ENCODE measurements at regions not wholly inside any gene's neighbourhood (a gene's known extent, or its start where the extent isn't known, plus 50 kb on each side); places are given as distances from the start of the nearest gene placed in this dataset.

GRCh38 chr15:96629511-96629910 lies 299.0 kb downstream of the NR2F2 start:
- H3K9me3 ChIP-seq (ENCODE audit: control insufficient read depth, insufficient read depth, low read depth, low read length), result no peaks in the 10 kb centered on the region
- no peaks in the 10 kb centered on the region for H3K36me3 ChIP-seq (ENCODE audit: control insufficient read depth in 2 of 2, insufficient read depth in 1 of 2, low read length in 2 of 2)
- CTCF ChIA-PET, result no interaction called here
- no peak overlapping the region for H3K4me3 ChIP-seq (ENCODE audit: low read depth, low read length)
- POLR2A ChIA-PET, result no interaction called here
- TF ChIP-seq ZNF626 (tag by site-specific recombination; IDR thresholded peaks at IDR 0.05), result no peak
- no peak overlapping the region for H3K27ac ChIP-seq (ENCODE audit: extremely low read depth, low read depth, low read length)
- no peaks in the 10 kb centered on the region for H3K4me1 ChIP-seq (ENCODE audit: control insufficient read depth, insufficient read depth, low read length)

DNA sequence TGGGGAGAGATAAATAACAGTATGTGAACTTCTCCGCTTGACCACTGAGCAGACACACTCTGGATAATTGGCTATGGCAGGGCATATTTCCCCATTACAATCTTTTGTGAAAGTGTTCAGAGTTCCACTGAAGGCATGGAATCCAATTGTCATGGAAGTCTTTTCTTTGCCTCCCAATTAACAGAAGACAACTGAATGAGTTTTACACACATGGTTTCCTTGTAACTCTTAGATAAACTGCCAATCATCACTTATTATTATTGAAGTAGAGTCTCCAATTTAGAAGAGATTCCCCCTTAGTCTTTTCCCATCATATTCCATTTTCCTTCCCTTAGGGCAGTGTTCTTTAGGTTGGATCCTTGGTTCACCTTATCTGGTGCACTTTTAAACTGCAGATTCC lies 308.3 kb downstream of the NR2F2 start:
- no peak overlapping the region for H3K4me3 ChIP-seq (ENCODE audit: low read depth, low read length)
- CTCF ChIA-PET, result no interaction called here
- POLR2A ChIA-PET, result no interaction called here
- no peak for TF ChIP-seq KLF10 (tag by site-specific recombination; IDR thresholded peaks at IDR 0.05)
- TF ChIP-seq, protein P1, sequence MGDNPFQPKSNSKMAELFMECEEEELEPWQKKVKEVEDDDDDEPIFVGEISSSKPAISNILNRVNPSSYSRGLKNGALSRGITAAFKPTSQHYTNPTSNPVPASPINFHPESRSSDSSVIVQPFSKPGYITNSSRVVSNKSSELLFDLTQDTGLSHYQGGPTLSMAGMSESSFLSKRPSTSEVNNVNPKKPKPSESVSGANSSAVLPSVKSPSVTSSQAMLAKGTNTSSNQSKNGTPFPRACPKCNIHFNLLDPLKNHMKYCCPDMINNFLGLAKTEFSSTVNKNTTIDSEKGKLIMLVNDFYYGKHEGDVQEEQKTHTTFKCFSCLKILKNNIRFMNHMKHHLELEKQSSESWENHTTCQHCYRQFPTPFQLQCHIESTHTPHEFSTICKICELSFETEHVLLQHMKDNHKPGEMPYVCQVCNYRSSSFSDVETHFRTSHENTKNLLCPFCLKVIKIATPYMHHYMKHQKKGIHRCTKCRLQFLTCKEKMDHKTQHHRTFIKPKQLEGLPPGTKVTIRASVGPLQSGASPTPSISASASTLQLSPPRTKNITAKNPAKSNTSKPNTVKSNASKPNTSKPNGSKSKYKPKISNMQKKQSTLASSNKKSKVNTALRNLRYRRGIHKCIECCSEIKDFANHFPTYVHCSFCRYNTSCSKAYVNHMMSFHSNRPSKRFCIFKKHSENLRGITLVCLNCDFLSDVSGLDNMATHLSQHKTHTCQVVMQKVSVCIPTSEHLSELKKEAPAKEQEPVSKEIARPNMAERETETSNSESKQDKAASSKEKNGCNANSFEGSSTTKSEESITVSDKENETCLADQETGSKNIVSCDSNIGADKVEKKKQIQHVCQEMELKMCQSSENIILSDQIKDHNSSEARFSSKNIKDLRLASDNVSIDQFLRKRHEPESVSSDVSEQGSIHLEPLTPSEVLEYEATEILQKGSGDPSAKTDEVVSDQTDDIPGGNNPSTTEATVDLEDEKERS (tag by site-specific recombination; IDR thresholded peaks at IDR 0.05), result no peak
- H3K36me3 ChIP-seq (ENCODE audit: control insufficient read depth in 2 of 2, insufficient read depth in 1 of 2, low read length in 2 of 2), result no peaks in the 10 kb centered on the region
- H3K4me1 ChIP-seq (ENCODE audit: control insufficient read depth, insufficient read depth, low read length), result no peaks in the 10 kb centered on the region
- H3K27ac ChIP-seq (ENCODE audit: extremely low read depth, low read depth, low read length), result no peak overlapping the region
- no peaks in the 10 kb centered on the region for H3K9me3 ChIP-seq (ENCODE audit: control insufficient read depth, insufficient read depth, low read depth, low read length)

DNA sequence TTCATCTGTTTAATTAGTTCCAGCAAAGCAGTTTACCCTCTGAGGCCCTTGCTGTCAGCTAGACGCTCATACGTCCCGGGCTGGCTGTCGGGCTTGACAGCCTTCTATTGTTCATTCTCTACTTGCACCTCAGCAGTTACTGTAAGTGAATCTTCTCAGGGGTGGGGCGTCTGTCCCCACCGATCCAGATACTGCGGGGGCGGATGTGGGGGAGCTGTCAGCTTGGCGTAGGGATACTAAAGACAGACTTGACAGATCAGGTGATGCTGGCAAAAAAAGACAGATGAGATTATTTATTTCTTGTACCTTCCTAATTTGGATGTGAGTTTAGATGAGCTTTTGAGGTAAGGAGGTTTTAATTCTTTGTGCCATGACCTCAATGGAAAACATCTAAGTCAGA lies 315.3 kb downstream of the NR2F2 start:
- peaks cover 6% of the 10 kb centered on the region for H3K4me1 ChIP-seq (ENCODE audit: control insufficient read depth, insufficient read depth, low read length)
- POLR2A ChIA-PET, result no interaction called here
- H3K27ac ChIP-seq (ENCODE audit: extremely low read depth, low read depth, low read length), result no peak overlapping the region
- no peaks in the 10 kb centered on the region for H3K36me3 ChIP-seq (ENCODE audit: control insufficient read depth in 2 of 2, insufficient read depth in 1 of 2, low read length in 2 of 2)
- no peaks in the 10 kb centered on the region for H3K9me3 ChIP-seq (ENCODE audit: control insufficient read depth, insufficient read depth, low read depth, low read length)
- CTCF ChIA-PET, result no interaction called here
- H3K4me3 ChIP-seq (ENCODE audit: low read depth, low read length), result no peak overlapping the region
- no peak for TF ChIP-seq ZNF843 (tag by site-specific recombination; IDR thresholded peaks at IDR 0.05)

DNA sequence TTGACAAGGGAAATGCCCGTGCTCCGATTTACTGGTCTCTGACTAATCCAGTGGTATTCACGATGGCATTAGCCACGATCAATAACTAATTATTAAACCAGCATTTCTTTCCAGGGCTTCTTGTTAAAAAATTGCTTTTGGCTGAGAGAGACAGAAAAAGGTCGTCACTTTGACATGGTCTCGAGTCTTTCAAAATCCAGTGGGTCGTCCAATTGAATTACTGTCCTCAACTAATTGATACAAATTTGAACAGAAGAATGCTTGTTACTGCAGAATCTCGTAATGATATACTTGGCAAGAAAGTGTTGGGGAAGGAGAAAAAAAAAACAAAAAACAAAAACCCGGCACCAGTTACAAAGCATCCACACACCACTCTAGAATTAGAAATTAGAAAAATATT lies 318.4 kb downstream of the NR2F2 start:
- no peak for TF ChIP-seq YY1 (tag by site-specific recombination; IDR thresholded peaks at IDR 0.05)
- no peak for TF ChIP-seq ZNF830 (tag by site-specific recombination; IDR thresholded peaks at IDR 0.05; ENCODE audit: low read depth)
- TF ChIP-seq ZNF791 (tag by site-specific recombination; IDR thresholded peaks at IDR 0.05), result no peak
- TF ChIP-seq, protein P2, sequence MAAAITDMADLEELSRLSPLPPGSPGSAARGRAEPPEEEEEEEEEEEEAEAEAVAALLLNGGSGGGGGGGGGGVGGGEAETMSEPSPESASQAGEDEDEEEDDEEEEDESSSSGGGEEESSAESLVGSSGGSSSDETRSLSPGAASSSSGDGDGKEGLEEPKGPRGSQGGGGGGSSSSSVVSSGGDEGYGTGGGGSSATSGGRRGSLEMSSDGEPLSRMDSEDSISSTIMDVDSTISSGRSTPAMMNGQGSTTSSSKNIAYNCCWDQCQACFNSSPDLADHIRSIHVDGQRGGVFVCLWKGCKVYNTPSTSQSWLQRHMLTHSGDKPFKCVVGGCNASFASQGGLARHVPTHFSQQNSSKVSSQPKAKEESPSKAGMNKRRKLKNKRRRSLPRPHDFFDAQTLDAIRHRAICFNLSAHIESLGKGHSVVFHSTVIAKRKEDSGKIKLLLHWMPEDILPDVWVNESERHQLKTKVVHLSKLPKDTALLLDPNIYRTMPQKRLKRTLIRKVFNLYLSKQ (tag by site-specific recombination; IDR thresholded peaks at IDR 0.05; ENCODE audit: borderline replicate concordance), result no peak
- TF ChIP-seq, protein P3, sequence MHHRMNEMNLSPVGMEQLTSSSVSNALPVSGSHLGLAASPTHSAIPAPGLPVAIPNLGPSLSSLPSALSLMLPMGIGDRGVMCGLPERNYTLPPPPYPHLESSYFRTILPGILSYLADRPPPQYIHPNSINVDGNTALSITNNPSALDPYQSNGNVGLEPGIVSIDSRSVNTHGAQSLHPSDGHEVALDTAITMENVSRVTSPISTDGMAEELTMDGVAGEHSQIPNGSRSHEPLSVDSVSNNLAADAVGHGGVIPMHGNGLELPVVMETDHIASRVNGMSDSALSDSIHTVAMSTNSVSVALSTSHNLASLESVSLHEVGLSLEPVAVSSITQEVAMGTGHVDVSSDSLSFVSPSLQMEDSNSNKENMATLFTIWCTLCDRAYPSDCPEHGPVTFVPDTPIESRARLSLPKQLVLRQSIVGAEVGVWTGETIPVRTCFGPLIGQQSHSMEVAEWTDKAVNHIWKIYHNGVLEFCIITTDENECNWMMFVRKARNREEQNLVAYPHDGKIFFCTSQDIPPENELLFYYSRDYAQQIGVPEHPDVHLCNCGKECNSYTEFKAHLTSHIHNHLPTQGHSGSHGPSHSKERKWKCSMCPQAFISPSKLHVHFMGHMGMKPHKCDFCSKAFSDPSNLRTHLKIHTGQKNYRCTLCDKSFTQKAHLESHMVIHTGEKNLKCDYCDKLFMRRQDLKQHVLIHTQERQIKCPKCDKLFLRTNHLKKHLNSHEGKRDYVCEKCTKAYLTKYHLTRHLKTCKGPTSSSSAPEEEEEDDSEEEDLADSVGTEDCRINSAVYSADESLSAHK (tag by site-specific recombination; IDR thresholded peaks at IDR 0.05), result no peak
- no peak for TF ChIP-seq ZNF324 (tag by site-specific recombination; IDR thresholded peaks at IDR 0.05)
- peaks cover 6% of the 10 kb centered on the region for H3K4me1 ChIP-seq (ENCODE audit: control insufficient read depth, insufficient read depth, low read length)
- POLR2A ChIA-PET, result no interaction called here
- no peak overlapping the region for H3K27ac ChIP-seq (ENCODE audit: extremely low read depth, low read depth, low read length)
- CTCF ChIA-PET, result interaction anchor here (1.1 kb wide), 1 partner anchor 53 kb away, joined by 3 read pairs; no protein-coding TSS in a partner anchor
- no peaks in the 10 kb centered on the region for H3K36me3 ChIP-seq (ENCODE audit: control insufficient read depth in 2 of 2, insufficient read depth in 1 of 2, low read length in 2 of 2)
- H3K9me3 ChIP-seq (ENCODE audit: control insufficient read depth, insufficient read depth, low read depth, low read length), result no peaks in the 10 kb centered on the region; the same call in 1 of the 2 replicates
- no peak overlapping the region for H3K4me3 ChIP-seq (ENCODE audit: low read depth, low read length)

Measured in HEK293 (cell line).